CD4-positive, alpha-beta T cell treated with Interferon gamma for 1 hour (primary cell): ENCODE measurements at regions not wholly inside any gene's neighbourhood (a gene's known extent, or its start where the extent isn't known, plus 50 kb on each side); places are given as distances from the start of the nearest gene placed in this dataset.

Source experiments
- DNase-seq: peaks from one replicate; pipeline ENCODE4 v3.0.0-alpha.2; 2020

- DNase-seq, result peak; percentile 66
These were observed 98.1 kb downstream of the ADSS2 start for GRCh38 chr1:244353551-244354091.

- no peak for DNase-seq
These were observed 96.9 kb downstream of the ADSS2 start for GRCh38 chr1:244354810-244355278.

GRCh38 chr1:244356376-244356775 is 95.3 kb downstream of the ADSS2 start:
- no peak for DNase-seq
